ENCODE measurements at regions not wholly inside any gene's neighbourhood (a gene's known extent, or its start where the extent isn't known, plus 50 kb on each side); places are given as distances from the start of the nearest gene placed in this dataset.
"Not testable (repeated sequence)": the region's sequence is repeated elsewhere in the genome, so short reads cannot be mapped to it uniquely, and the experiment has no call there.

DNA sequence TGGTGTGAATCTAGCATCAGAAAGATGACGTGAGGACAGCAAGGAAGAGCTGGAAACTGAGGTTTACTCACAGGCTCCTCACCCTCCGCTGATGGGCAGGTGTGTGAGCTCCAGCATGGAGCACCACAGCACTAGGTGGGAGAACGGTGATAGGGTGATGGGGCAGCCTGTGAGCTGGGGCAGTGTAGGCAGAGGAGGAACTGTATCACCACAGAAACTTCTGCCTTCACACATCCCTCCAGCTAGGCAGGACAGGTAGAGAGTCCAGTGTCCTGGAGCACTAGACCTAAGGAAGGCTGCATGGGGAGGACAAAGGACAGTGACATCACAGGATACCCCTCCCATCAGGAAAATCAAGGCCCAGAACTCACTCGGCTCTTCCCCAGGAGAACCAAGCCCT, 241.8 kb upstream of the PRSS58 start:
- Histone ChIP-seq H3K27ac (ENCODE audit: low read length) (peak overlapping the region; percentile 81), H3K4me1 (ENCODE audit: control insufficient read depth in 1 of 2, extremely low read depth in 1 of 2, insufficient read depth in 2 of 2, low read length in 2 of 2) (peaks cover 10 to 22% of the 10 kb centered on the region in 2 experiments), H3K36me3 (ENCODE audit: control insufficient read depth in 2 of 2, extremely low read depth in 1 of 2, insufficient read depth in 1 of 2, low read length in 1 of 2) (no peaks in the 10 kb centered on the region), H3K4me3 (ENCODE audit: control insufficient read depth in 1 of 2, extremely low read depth in 1 of 2, low read length in 1 of 2) (peak overlapping the region; percentile 0 to 11), H3K27me3 (replicated peaks in 1 of 2; ENCODE audit: control insufficient read depth in 2 of 2, extremely low read depth in 1 of 2, insufficient read depth in 2 of 2, low read length in 1 of 2) (no peaks in the 10 kb centered on the region), H3K9me3 (no peaks in the 10 kb centered on the region)
- DNase-seq (no peak), ATAC-seq (replicated peaks in 1 of 4) (peak in 2 of 4 experiments; percentile 13 to 14)
- Mint-ChIP-seq H3K4me3 (peak overlapping the region; percentile 67 to 79 (median 69)), H3K4me1 (peaks cover 34 to 61% (median 51%) of the 10 kb centered on the region in 3 donors), H3K27me3 (no peaks in the 10 kb centered on the region), H3K36me3 (no peaks in the 10 kb centered on the region), H3K9me3 (no peaks in the 10 kb centered on the region), H3K27ac (peak overlapping the region; percentile 98 to 99)
- ChIA-PET CTCF (interaction anchor here (0.9 to 1.1 kb wide), 4 partner anchors 14 to 40 kb away, joined by 3 to 4 read pairs (median 3); no protein-coding TSS in a partner anchor), POLR2A (no interaction called here)
- WGBS (ENCODE audit: insufficient coverage), result 38% methylated on average over 1 of the region's 4 CpGs

DNA sequence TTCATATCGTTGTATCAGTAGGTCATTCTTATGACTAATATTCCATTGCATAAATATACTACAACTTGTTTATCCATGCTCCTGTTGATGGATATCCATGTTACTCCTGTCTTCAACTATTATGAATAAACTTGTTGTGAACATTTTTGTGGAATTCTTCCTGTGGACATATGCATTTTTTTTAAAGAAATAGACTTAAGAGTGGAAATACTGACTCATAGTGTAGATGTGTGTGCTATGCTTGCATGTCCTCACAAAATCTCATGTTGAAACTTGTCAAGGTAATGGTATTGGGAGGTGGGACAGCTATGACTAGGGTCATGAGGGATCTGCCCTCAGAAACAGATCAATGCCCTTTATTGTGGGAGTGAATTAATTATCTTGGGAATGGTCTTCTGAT, 240.5 kb upstream of the PRSS58 start:
- Mint-ChIP-seq H3K27me3 (no peaks in the 10 kb centered on the region), H3K4me1 (peaks cover 34 to 61% (median 51%) of the 10 kb centered on the region in 3 donors), H3K27ac (peak overlapping the region; percentile 50 to 99), H3K36me3 (no peaks in the 10 kb centered on the region), H3K9me3 (no peaks in the 10 kb centered on the region), H3K4me3 (peak overlapping the region in 1 of 3 donors; percentile 79)
- CTCF ChIA-PET, result interaction anchor here (0.5 to 2.1 kb wide), 12 partner anchors 10 to 717 kb away, joined by 3 to 9 read pairs (median 4); no protein-coding TSS in a partner anchor
- no peaks in the 10 kb centered on the region for H3K27me3 ChIP-seq (replicated peaks in 1 of 2; ENCODE audit: control insufficient read depth in 2 of 2, extremely low read depth in 1 of 2, insufficient read depth in 2 of 2, low read length in 1 of 2)
- ATAC-seq (replicated peaks in 1 of 4) (no peak), DNase-seq (no peak)
- no CpG with 5 or more reads among the region's 1 CpG for WGBS (ENCODE audit: insufficient coverage)
- H3K4me3 ChIP-seq (ENCODE audit: control insufficient read depth in 1 of 2, extremely low read depth in 1 of 2, low read length in 1 of 2), result no peak overlapping the region
- peaks cover 10 to 22% of the 10 kb centered on the region in 2 experiments for H3K4me1 ChIP-seq (ENCODE audit: control insufficient read depth in 1 of 2, extremely low read depth in 1 of 2, insufficient read depth in 2 of 2, low read length in 2 of 2)
- H3K27ac ChIP-seq (ENCODE audit: low read length), result no peak overlapping the region
- POLR2A ChIA-PET, result interaction anchor here (1.0 to 1.1 kb wide), 2 partner anchors 10 to 310 kb away, joined by 3 to 4 read pairs; no protein-coding TSS in a partner anchor
- no peaks in the 10 kb centered on the region for H3K9me3 ChIP-seq
- H3K36me3 ChIP-seq (ENCODE audit: control insufficient read depth in 2 of 2, extremely low read depth in 1 of 2, insufficient read depth in 1 of 2, low read length in 1 of 2), result no peaks in the 10 kb centered on the region

DNA sequence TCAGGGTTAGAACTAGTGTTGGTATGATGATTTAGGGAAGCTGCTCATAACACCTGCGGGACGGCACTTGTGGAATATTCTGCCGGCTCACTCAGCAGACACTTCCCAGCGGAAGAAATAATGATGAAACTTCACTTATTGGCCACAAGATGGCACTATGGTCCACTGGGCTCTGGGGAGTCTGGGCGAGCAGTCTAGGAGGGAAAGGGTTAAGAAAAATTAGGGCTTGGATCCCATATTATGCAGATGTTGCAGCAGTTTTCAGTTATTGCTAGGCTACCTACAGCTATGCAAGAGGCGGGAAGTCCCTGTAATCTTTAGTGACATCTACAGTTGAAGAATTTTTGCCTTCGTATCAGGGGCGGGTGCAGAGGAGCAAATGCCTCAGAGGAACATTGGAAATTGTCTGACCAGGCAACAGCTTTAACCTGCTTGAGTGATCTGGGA, 238.7 kb upstream of the PRSS58 start:
- POLR2A ChIA-PET, result interaction anchor here in 1 of 2 donors (0.7 kb wide), 1 partner anchor 316 kb away, joined by 3 read pairs; no protein-coding TSS in a partner anchor
- peak overlapping the region; percentile 38 to 51 (median 47) for H3K4me3 Mint-ChIP-seq

DNA sequence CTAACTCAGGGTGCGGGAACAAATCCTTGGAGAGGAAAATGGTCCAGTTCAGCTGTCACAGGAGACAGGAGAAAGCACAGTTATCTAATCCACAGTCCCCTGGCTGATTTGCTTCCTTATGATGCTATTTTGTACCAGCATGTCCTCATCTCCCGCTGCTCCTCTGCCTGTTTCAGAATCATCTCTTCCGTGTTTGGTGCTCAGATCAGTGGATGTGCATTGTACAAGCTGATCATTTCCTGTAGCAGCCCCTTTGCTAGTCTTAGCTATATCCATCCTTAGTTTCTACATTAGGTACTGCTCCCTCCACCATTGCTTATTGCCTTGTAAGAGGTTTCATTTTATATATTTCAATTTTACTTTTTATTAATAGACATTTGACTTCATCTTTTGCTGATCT, 238.0 kb upstream of the PRSS58 start:
- H3K9me3 Mint-ChIP-seq; ATAC-seq (replicated peaks in 1 of 4); H3K27me3 Mint-ChIP-seq; H3K27me3 ChIP-seq (replicated peaks in 1 of 2; ENCODE audit: control insufficient read depth in 2 of 2, extremely low read depth in 1 of 2, insufficient read depth in 2 of 2, low read length in 1 of 2); DNase-seq; H3K36me3 ChIP-seq (ENCODE audit: control insufficient read depth in 2 of 2, extremely low read depth in 1 of 2, insufficient read depth in 1 of 2, low read length in 1 of 2); H3K27ac ChIP-seq (ENCODE audit: low read length); POLR2A ChIA-PET; H3K9me3 ChIP-seq; H3K4me3 ChIP-seq (ENCODE audit: control insufficient read depth in 1 of 2, extremely low read depth in 1 of 2, low read length in 1 of 2); H3K36me3 Mint-ChIP-seq: not testable (repeated sequence)
- Mint-ChIP-seq H3K4me3 (peak overlapping the region in 1 of 3 donors; percentile 38), H3K27ac (peak overlapping the region in 1 of 2 donors; percentile 56), H3K4me1 (peaks cover 30 to 52% (median 51%) of the 10 kb centered on the region in 3 donors)
- CTCF ChIA-PET, result interaction anchor here (0.5 to 1.4 kb wide), 5 partner anchors 9 to 121 kb away, joined by 3 to 5 read pairs (median 3); no protein-coding TSS in a partner anchor
- WGBS (ENCODE audit: insufficient coverage), result no CpG with 5 or more reads among the region's 3 CpGs
- peaks cover 10 to 24% of the 10 kb centered on the region in 2 experiments for H3K4me1 ChIP-seq (ENCODE audit: control insufficient read depth in 1 of 2, extremely low read depth in 1 of 2, insufficient read depth in 2 of 2, low read length in 2 of 2)

More for the DNA sequence above, 238.7 kb upstream of the PRSS58 start:
- H3K9me3 ChIP-seq, result no peaks in the 10 kb centered on the region
- peak; percentile 9 to 55 (median 14) for ATAC-seq (replicated peaks in 1 of 4)
- peak in 2 of 35 experiments; percentile 19 to 67 for DNase-seq
- H3K4me1 ChIP-seq (ENCODE audit: control insufficient read depth in 1 of 2, extremely low read depth in 1 of 2, insufficient read depth in 2 of 2, low read length in 2 of 2), result peaks cover 10 to 26% of the 10 kb centered on the region in 2 experiments
- Mint-ChIP-seq H3K9me3 (no peaks in the 10 kb centered on the region), H3K27me3 (no peaks in the 10 kb centered on the region), H3K4me1 (peaks cover 33 to 59% (median 53%) of the 10 kb centered on the region in 3 donors), H3K27ac (peak overlapping the region; percentile 56 to 71), H3K36me3 (no peaks in the 10 kb centered on the region)
- H3K36me3 ChIP-seq (ENCODE audit: control insufficient read depth in 2 of 2, extremely low read depth in 1 of 2, insufficient read depth in 1 of 2, low read length in 1 of 2), result no peaks in the 10 kb centered on the region
- CTCF ChIA-PET, result interaction anchor here (1.0 to 2.1 kb wide), 10 partner anchors 10 to 315 kb away, joined by 3 to 6 read pairs (median 4); no protein-coding TSS in a partner anchor
- H3K27ac ChIP-seq (ENCODE audit: low read length), result peak overlapping the region; percentile 10
- no peaks in the 10 kb centered on the region for H3K27me3 ChIP-seq (replicated peaks in 1 of 2; ENCODE audit: control insufficient read depth in 2 of 2, extremely low read depth in 1 of 2, insufficient read depth in 2 of 2, low read length in 1 of 2)
- H3K4me3 ChIP-seq (ENCODE audit: control insufficient read depth in 1 of 2, extremely low read depth in 1 of 2, low read length in 1 of 2), result no peak overlapping the region
- 0% methylated on average over 1 of the region's 8 CpGs for WGBS (ENCODE audit: insufficient coverage)

DNA sequence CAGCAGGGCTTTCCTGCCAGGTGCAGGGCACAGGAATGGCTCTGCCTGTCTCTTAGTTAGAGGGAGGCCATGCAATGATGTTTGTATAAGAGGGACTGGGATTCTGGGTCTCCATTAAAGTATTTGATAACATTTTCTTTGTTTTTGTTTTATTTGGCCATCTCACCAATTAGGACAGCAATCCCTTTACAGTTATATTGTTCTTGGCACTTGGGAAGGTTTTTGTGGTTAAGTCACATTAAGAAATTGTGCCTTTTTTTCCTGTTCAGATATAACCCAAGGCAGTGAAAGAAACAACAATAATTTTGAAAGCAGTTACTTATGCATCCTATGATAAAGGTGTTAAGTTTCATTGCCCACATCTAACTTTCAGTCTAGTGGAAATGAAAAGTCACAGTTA, 237.4 kb upstream of the PRSS58 start:
- Mint-ChIP-seq H3K27ac (peak overlapping the region; percentile 52 to 64), H3K4me1 (peaks cover 24 to 46% (median 45%) of the 10 kb centered on the region in 3 donors)
- H3K36me3 Mint-ChIP-seq; H3K27ac ChIP-seq (ENCODE audit: low read length); H3K27me3 ChIP-seq (replicated peaks in 1 of 2; ENCODE audit: control insufficient read depth in 2 of 2, extremely low read depth in 1 of 2, insufficient read depth in 2 of 2, low read length in 1 of 2); DNase-seq; H3K27me3 Mint-ChIP-seq; POLR2A ChIA-PET; H3K4me3 Mint-ChIP-seq; H3K9me3 ChIP-seq; ATAC-seq (replicated peaks in 1 of 4); H3K36me3 ChIP-seq (ENCODE audit: control insufficient read depth in 2 of 2, extremely low read depth in 1 of 2, insufficient read depth in 1 of 2, low read length in 1 of 2); H3K4me3 ChIP-seq (ENCODE audit: control insufficient read depth in 1 of 2, extremely low read depth in 1 of 2, low read length in 1 of 2); H3K9me3 Mint-ChIP-seq: not testable (repeated sequence)
- CTCF ChIA-PET, result interaction anchor here (0.5 to 1.4 kb wide), 6 partner anchors 9 to 120 kb away, joined by 3 to 5 read pairs (median 3); no protein-coding TSS in a partner anchor
- H3K4me1 ChIP-seq (ENCODE audit: control insufficient read depth in 1 of 2, extremely low read depth in 1 of 2, insufficient read depth in 2 of 2, low read length in 2 of 2), result peaks cover 4 to 19% of the 10 kb centered on the region in 2 experiments

DNA sequence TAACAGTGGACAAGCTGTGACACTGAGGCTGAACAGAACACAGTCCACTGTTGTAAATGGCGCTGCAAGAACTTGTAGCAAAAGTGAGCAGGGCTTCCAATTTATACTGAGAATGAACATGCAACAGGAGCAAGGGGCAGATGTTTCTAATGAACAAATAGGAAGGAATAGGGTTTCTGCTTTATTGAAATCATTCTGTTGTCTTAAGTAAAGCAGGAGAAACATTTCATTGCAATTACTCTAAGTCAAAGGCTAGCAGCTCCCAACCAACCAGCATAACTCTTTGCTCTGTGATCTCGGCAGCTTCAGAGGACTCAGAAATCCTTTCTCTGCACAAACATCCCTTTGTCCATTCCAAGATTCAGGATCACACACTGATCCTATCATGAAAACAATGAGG, 236.2 kb upstream of the PRSS58 start:
- H3K36me3 ChIP-seq (ENCODE audit: control insufficient read depth in 2 of 2, extremely low read depth in 1 of 2, insufficient read depth in 1 of 2, low read length in 1 of 2), result no peaks in the 10 kb centered on the region
- H3K9me3 Mint-ChIP-seq, result no peaks in the 10 kb centered on the region
- H3K27me3 ChIP-seq (replicated peaks in 1 of 2; ENCODE audit: control insufficient read depth in 2 of 2, extremely low read depth in 1 of 2, insufficient read depth in 2 of 2, low read length in 1 of 2), result no peaks in the 10 kb centered on the region
- peaks cover 13 to 38% (median 35%) of the 10 kb centered on the region in 3 donors for H3K4me1 Mint-ChIP-seq
- no peak overlapping the region for H3K27ac ChIP-seq (ENCODE audit: low read length)
- H3K4me3 Mint-ChIP-seq, result no peak overlapping the region
- no CpG with 5 or more reads among the region's 2 CpGs for WGBS (ENCODE audit: insufficient coverage)
- H3K4me3 ChIP-seq (ENCODE audit: control insufficient read depth in 1 of 2, extremely low read depth in 1 of 2, low read length in 1 of 2), result no peak overlapping the region
- no peaks in the 10 kb centered on the region for H3K27me3 Mint-ChIP-seq
- peaks cover 5% of the 10 kb centered on the region for H3K36me3 Mint-ChIP-seq
- no peak for DNase-seq
- no peaks in the 10 kb centered on the region for H3K9me3 ChIP-seq
- POLR2A ChIA-PET, result interaction anchor here in 1 of 2 donors (0.5 kb wide), 1 partner anchor 10 kb away, joined by 4 read pairs; no protein-coding TSS in a partner anchor
- H3K4me1 ChIP-seq (ENCODE audit: control insufficient read depth in 1 of 2, extremely low read depth in 1 of 2, insufficient read depth in 2 of 2, low read length in 2 of 2), result peaks cover 4 to 8% of the 10 kb centered on the region in 2 experiments
- no peak for ATAC-seq (replicated peaks in 1 of 4)
- CTCF ChIA-PET, result interaction anchor here in 1 of 2 donors (0.6 to 1.3 kb wide), 4 partner anchors 8 to 839 kb away, joined by 3 to 14 read pairs (median 3); no protein-coding TSS in a partner anchor
- peak overlapping the region in 1 of 2 donors; percentile 22 for H3K27ac Mint-ChIP-seq

Data from T-cell (primary cell).